ENCODE measurements at regions not wholly inside any gene's neighbourhood (a gene's known extent, or its start where the extent isn't known, plus 50 kb on each side); places are given as distances from the start of the nearest gene placed in this dataset.
"Not testable (repeated sequence)": the region's sequence is repeated elsewhere in the genome, so short reads cannot be mapped to it uniquely, and the experiment has no call there.

DNA sequence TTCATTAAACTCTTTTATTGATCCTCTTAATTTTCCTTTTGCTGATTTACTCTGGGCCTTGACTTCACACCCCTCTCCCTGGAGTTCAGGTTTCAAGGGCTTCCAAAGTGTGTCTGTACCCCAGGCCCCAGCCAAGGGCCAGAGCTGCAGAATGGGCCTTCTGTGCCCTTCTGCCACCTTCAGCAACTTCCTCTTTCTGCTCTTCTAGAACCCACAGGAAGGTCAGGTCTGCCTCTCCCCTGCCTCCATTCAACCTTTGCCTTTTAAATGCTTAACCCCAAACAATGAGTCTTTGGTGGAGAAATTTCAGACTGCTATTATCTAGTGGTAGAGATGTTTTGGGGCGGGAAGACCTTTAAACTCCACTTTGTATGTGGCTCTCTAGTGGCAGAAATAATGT lies 63.1 kb downstream of the TSN start:
- DNase-seq (ENCODE audit: low read depth): no peak

DNA sequence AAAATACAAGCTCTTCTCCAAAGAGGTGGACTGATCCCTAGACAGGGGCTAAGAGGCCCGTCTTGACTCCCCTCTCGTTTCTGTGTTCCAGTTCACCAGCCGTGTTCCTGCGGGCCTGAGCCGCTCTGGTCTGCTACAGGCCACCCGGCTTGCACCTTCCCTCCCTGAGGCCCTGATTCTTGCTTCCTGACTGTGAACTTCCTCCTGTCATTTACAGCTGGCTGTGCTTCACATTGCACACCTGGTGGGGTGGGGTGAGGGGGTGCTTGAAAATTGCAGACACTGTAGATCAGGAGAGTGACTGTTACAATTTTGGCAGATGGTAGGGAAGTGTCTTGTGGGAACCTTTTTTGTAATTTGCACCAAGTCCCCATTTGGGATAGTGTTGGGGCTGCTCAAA lies 64.4 kb downstream of the TSN start:
- DNase-seq (ENCODE audit: low read depth): no peak

DNA sequence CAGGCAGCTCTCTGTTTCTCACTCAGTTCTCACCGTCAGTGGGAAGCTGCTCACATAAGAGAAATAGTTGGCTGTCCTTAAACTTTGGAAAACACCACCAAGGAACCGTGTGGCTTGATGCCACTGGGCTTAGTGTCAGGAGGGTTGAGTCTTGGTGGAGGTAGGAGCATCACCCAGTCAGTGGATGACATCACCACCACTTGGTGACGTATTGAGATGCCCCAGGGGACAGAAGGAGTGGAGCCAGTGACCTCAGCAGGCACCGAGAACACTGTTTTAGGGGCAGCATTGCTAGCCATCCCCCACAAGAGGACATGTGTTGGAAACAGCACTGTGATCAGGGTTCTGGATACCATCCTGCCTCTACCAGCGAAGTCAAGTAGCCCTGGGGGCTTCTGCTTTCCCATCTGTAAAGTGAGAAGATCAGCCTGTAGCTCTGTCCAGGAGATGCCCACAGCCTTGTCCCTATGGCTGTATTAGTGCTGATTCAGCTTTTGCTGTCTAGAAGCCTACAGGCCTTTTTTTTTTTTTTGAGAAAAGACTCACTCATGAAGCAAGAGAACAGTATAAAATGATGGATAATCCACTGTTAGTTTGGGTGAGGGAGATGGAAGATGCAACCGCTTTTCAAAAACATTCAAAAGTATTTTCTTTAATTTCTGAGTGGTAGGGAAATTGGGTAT lies 66.2 kb downstream of the TSN start:
- DNase-seq (ENCODE audit: low read depth): no peak

DNA sequence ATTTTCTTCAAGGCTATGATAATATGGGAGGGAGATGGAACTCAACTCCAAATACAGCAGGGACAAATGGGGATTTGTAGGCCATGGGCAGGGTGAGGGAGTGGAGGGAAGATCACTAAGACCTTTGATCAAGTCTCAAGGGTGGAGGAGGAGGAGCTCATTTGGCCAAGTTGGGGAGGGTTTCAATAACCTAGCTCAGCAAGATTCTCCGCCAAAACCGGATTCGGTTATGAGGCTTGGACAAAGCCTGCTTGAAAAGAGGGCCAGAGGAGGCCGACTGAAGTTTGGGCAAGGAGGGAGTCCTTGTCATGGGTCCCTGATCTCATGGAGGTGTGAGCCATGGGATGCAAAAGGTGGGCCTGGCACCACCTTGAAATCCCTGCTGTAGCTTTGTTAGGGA lies 68.8 kb downstream of the TSN start:
- no peak for DNase-seq (ENCODE audit: low read depth)

DNA sequence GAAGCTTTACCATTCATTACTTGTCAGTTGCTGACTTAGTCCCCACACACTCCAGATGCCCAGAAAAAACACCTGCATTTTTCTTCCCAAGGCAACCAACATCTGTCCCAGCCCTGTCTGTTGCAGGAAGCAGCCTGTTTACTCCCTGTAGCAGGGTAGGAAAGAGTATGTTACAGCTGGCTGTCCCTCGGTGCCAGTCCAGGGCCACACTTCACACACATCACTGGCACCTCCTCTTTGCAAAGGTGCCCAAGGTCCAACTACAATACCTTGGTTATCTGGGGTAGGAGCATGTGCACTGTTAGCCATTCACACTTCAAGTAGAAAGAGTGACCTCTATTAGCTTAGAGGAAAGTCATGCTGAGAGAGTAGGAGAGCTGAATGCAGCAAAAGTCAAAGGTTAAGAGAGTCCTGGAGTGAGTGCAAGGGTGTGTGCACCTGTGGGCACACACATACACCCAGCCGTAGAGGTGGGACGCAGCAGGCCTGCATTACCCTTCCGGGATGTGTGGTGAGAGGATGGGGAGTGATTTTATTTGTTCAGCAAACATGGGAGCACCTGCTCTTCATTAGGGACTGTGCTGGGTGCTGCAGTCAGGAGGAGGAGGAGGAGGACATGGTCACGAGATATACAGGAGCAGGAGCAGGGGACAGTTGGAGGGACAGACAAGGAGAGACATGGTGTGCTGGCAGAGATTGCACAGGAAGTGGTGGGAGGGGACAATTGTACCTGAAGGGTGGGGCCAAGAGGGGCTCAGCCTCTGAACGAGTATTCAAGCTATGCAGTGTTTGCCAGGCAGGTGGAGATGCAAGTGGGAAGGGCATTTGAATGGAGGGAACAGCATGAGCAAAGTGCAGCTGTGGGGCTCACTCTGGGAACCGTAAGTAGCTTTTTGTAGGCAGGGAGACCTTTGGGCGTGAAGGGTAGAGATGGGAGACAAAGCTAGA lies 69.8 kb downstream of the TSN start:
- DNase-seq (ENCODE audit: low read depth): no peak

DNA sequence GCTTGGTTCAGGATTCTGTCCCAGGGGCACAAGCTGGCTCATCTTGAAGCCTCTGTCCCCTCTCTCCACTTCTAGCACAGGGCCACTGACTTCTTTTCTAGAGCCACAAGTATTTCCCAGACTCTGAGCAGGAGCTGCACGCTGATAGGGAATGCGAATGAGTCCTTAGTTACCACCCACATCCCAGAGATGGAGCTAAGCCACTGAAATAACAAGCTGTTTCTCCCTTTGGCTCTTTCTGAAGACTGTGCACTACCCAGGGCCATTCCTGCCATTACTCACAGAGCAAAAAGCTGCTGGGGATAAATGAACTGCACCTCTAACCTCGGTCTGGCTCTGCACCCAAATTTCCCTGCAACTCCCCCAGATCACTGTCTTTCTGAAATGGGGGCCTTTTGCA lies 70.6 kb downstream of the TSN start:
- DNase-seq (ENCODE audit: low read depth): no peak

DNA sequence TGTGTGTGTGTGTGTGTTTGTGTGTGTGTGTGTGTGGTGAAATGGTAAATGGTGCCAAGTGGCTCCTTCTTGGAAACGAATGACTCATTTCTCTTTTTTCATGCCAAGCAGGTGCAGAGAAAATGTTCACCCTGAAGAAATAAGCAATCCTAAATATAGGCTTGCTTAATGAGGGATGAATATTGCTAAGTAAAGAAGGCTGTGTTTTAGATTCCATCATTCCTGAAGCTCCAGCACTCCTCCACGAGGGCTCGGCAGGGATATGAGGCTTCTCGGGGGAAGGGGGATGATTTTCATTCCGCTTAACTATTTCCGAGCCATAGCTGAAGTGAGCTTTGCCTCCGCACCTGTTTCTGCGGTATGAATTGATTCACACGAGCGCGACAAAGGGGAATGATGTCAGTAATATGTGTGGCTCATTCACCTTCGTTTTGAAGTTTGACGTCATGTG lies 72.9 kb downstream of the TSN start:
- DNase-seq (ENCODE audit: low read depth): no peak

DNA sequence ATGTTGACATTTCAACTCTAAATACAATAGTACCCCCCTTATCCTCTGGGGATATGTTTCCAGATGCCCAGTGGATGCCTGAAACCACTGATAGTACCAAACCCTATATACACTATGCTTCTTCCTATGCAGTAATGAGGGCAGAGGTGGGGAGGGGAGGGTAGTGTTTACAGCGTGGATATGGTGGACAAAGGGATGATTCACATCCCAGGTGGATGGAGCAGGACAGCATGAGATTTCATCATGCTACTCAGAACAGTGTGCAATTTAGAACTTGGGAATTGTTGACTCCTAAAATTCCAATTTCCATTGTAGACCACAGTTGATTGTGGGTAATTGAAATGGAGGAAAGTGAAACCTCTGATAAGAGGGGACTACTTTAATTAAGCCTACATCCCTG lies 75.4 kb downstream of the TSN start:
- DNase-seq (ENCODE audit: low read depth): no peak

DNA sequence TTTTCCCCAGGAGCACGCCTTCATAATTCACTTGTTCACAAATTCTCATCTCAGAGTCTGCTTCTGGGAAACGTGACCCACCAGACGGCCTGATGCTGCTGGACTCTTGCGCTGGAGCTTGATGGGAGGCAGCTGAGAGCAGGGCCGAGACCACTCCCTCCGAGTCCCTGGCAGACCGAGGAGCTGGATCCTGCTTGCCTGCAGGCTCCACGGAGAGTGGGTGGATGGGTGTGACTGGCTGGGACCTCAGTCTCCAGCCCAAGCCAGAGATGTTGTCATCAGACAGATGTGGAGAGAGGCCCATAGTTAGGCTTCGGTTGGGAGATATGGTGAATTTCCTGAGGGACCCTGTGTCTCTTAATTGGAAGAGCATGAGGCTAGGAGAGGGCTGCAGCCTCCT lies 76.4 kb downstream of the TSN start:
- no peak for DNase-seq (ENCODE audit: low read depth)

DNA sequence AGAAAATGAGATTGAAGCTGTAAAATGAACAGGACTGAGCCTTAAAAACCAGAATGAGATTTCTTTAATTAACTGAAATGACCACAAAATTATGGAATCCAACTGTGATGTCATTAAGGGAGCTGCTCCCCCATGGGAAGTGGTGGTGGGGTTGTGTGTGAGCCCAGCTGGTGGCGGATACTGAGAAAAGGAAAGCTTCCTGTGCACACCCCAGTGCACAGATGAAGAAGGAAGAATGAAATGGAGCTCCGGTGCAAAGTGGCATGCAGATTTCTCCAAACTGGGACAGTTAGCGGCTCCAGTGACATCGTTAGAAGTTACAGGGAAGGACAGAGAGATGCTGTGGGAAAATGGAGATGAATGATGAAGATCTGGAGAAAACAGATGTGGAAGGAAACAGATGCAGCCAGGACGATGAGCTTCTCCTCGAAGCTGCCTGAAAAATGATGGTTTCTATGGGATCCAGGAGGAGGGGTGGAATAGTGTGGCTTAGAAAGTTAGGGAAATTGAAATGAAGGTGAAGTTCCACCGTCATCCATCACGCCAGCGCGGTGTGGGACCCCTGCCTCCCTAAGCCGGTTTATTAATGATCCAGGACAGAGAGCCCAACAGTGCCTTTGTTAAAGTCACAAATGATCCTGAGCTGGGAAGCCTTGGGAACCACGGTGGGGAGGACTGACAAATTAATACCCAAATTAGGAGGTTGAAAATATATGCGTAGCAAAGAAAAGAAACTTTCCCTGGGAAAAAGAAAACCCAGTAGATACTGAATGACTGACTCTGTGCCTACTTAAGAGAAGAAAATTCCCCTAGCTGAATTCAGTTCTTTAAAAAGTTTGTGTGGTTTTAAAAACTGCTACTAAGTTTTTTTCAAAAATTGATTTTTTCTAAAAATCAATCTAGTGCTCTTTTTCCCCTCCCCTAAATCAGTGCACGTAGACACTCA lies 77.2 kb downstream of the TSN start:
- DNase-seq (ENCODE audit: low read depth): no peak

DNA sequence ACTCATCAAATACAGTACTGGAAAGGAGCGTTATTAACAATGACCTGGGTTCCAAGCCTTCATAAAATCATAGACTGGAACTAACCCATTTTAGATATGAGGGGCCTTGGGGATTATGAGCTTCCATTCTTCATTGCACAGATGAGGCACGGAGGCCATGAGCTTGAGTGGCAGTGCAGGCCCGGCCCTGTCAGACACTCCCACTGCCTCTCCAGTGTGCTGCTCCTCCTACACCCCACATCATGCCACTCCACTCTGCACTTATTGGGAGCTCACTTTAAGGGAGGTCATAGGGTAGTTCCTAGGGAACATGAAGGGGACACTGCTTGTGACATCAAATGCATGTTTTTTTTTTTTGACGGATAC lies 77.9 kb downstream of the TSN start:
- no peak for DNase-seq (ENCODE audit: low read depth)

DNA sequence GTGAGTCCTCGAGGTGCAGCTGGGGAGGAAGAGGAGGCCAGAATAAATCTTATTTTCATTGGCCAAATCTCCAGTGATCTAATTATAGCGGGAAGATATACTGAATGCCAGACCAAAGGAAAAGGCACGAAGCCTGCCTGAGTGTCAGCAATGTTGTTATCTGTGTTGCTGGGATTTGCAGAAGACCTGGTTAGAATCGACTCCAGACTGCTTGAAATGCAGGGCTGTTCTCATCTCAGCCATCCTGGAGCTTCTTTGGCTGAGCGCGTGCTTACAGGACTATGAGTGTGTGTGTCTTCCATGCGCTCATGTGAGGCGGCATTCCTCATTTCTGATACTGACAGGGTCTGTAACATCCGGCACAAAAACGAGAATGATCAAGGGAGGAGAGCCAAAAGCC lies 81.2 kb downstream of the TSN start:
- DNase-seq (ENCODE audit: low read depth): no peak

DNA sequence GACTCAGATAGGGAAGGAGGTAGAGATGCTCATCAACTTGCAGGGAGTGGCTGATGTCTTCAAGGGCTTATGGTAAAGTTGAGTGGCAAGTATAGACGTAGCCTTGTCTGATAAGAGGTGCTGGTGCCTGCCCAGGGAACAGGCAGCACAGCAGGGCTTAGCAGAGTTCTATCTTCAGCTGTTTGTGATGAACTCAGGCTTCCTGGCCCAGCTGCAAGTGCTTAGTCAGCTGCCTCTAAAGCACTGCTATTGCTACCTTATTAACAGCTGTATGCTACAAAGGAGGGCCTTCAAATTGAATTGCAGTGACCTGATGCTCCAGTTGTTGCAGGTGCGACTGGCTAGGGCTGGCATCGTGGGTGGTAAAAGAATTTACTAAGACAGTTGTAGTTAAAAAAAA lies 82.1 kb downstream of the TSN start:
- no peak for DNase-seq (ENCODE audit: low read depth)

DNA sequence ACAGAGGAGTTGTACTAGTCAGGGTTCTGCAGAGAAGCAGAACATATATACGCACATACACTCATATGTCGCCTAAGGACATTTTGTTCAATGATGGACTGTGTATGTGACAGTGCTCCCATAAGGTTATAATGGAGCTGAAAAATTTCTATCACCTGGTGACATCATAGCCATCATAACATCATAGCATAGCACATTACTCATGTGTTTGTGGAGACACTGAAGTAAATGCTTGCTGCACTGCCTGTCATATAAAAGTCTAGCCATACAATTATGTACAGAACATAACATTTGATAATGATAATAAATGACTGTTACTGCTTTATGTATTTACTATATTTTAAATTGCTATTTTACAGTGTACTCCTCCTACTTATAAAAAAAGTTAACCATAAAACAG lies 83.1 kb downstream of the TSN start:
- DNase-seq (ENCODE audit: low read depth): no peak

DNA sequence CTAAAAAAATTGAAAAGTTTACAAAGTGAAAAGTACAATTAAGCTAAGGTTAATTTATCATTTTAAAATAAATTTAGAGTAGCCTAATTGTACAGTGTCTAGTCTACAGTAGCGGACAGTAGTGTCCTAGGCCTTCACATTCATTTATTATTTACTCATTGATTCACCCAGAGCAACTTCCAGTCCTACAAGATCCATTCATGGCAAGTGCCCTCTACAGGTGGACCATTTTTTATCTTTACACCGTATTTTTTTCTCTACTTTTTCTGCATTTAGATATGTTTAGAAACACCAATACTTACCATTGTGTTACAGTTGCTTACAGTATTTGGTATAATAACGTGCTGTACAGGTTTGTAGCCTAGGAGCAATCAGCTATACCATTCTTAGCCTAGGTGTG lies 84.1 kb downstream of the TSN start:
- DNase-seq (ENCODE audit: low read depth): no peak

DNA sequence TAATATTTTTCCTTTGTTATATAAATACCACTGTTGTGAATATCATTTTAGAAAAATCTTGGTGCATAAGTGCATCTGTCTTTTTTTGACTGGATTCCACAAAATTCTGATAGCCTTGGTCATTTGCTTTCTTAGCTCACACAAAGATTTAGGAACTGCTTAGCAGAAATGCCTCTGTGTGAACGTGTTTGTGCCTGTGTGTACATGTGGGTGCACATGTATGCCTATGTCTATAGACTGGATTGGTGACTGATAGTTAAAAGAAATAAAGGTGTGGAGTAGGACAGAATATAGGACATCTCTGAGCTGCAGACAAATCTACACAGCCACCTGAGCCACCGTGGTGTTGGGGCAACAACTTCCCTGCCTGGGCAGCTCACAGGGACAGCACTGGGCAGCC lies 93.8 kb downstream of the TSN start:
- DNase-seq (ENCODE audit: low read depth): no peak

DNA sequence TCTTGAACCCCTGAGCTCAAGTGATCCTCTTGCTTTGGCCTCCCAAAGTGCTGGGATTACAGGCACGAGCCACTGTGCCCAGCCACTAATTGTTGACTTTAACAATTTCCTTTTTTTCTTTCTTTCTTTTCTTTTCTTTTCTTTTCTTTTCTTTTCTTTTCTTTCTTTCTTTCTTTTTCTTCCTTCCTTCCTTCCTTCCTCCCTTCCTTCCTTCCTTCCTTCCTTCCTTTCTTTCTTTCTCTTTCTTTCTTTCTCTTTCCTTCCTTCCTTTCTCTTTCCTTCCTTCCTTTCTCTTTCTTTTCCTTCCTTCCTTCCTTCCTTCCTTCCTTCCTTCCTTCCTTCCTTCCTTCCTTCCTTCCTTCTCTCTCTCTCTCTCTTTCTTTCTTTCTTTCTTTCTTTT lies 97.7 kb downstream of the TSN start:
- DNase-seq (ENCODE audit: low read depth): not testable (repeated sequence)

DNA sequence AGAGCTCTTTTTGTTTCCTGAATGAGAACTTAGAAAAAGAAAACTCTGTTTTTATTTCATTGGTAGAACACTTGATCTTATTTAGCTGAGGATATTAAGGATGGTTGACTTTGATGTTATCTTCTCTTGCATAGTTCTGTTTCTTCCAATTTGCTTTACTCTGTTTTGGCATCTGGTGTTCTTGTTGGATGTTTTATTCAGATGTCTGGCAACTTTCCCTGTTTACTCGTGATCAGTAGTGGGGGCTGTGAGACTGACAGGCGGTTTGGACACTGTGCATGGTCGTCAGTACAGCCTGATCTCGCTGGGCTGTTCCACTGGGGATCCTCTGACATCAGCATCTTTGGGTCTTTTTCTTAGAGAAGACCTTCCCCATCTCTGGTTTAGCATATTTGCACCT lies 100.1 kb downstream of the TSN start:
- no peak for DNase-seq (ENCODE audit: low read depth)

DNA sequence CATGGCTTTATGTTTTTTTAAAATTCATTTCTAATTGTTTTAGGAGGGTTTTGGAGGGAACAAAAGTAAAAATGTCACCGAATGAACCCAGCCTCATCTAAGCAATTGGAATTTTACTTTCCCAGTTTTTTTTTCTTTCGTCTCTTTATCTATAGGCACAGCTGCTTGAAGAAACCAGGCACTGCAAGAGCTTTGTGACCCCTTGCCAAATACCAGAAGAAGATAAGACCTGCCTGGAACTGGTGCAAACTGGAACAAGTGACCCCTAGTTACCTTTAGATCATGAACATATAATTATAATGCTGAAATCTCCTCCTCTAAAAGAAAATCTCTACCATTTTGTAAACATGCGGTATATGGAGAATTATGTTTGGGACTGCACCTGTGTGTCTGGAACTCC lies 100.9 kb downstream of the TSN start:
- no peak for DNase-seq (ENCODE audit: low read depth)

DNA sequence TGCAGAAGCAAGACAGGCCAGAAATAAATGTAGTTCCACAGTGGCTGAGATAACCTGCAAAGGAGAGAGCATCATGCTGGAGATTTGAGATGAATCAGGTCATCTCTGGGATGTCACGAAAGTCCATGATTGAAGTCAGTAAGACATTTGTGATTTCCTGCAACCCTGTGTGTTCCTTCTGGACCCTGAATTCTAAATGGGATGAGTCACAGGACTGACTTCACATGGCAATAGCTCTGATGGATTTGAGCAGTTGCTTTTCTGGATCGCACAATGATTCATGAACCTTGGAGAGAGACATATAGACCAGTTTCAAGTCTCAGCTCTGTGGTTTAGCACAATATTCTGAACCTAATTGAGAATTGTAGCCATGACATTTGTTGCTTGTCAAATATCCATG lies 102.9 kb downstream of the TSN start:
- DNase-seq (ENCODE audit: low read depth): no peak

DNA sequence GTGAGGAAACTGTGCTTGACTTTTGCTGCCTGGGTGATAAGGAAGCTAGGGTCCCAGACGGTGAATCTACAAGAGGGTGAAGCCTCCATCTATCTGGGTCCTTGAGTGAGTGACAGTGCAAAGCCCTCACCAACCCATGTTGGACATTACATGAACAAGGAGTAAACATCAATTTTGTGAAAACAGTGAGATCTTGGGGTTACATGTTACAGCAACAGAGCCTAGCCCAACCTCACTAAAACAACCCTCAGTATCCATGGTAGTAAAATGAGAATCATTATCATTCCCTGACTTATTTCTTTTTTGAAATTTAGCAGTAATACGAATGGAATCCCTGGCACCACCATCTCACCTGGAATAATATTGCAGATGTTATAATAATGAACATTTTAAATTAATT lies 103.4 kb downstream of the TSN start:
- DNase-seq (ENCODE audit: low read depth): no peak

DNA sequence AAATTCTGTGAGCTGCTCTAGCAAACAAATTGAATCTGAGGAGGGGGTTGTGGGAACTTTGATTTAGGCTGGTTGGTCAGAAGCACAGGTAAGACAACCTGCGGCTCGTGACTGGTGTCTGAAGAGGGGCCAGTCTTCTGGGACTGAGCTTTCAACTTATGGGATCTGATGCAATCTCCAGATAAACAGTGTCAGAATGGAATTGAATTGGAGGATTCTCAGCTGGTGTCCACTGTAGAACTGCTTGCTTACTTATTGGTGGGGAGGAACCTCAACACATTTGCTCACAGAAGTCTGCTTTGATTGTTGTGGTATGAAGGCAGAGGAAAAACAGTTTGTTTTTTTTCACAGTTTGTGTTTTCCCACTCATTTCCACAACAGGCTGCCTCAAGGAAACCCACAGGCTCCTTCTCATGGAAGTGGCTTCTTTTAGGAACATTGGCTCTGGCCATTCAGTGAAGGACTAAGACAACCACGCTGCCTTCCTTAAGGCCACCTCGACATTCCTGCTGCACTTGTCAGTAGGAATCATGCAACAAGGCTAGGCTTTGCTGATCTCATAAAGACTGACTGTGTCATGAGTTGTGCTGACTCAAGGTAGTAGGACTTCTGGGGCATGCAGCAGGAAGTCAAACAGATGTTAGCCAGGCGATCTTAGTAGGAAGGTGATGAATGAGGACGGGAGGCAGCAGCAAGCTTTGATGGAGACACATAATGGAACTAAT lies 104.7 kb downstream of the TSN start:
- no peak for DNase-seq (ENCODE audit: low read depth)

Data from stimulated activated CD8-positive, alpha-beta memory T cell treated with anti-CD3 and anti-CD28 coated beads, Interleukin-12 subunit alpha, Interleukin-12 subunit beta, amount 100 ng/mL, for 4 hours (primary cell).